ENCODE measurements at regions not wholly inside any gene's neighbourhood (a gene's known extent, or its start where the extent isn't known, plus 50 kb on each side); places are given as distances from the start of the nearest gene placed in this dataset.

- no peak overlapping the region for H3K9ac ChIP-seq (ENCODE audit: low read length)
Observed at GRCh38 chr4:11175374-11175773, 253.3 kb downstream of the HS3ST1 start.

GRCh38 chr4:11166606-11167005 lies 262.1 kb downstream of the HS3ST1 start:
- no peak overlapping the region for H3K27ac ChIP-seq (ENCODE audit: low read length)
- no peak for DNase-seq
- H3K36me3 ChIP-seq (ENCODE audit: insufficient read depth, low read length), result no peaks in the 10 kb centered on the region
- H3K4me3 ChIP-seq (ENCODE audit: low read length), result no peak overlapping the region
- peaks cover 21% of the 10 kb centered on the region for H3K9me3 ChIP-seq (ENCODE audit: low read length)
- H3K79me2 ChIP-seq (ENCODE audit: low read length), result no peaks in the 10 kb centered on the region
- no peaks in the 10 kb centered on the region for H3K27me3 ChIP-seq (ENCODE audit: low read length)
- no peaks in the 10 kb centered on the region for H3K4me1 ChIP-seq (ENCODE audit: low read length)
- no peak overlapping the region for H3K4me2 ChIP-seq (ENCODE audit: low read depth, low read length, poor library complexity, severe bottlenecking)
- H3K9ac ChIP-seq (ENCODE audit: low read length), result no peak overlapping the region
- no peaks in the 10 kb centered on the region for H4K20me1 ChIP-seq (ENCODE audit: insufficient read depth, low read depth, low read length)
- H3K9me2 ChIP-seq (replicated peaks; ENCODE audit: insufficient read depth, low read length), result no peaks in the 10 kb centered on the region
- no peak overlapping the region for H2AFZ ChIP-seq (ENCODE audit: low read length)

More at GRCh38 chr4:11175374-11175773, 253.3 kb downstream of the HS3ST1 start:
- Histone ChIP-seq H3K4me2 (ENCODE audit: low read depth, low read length, poor library complexity, severe bottlenecking) (no peak overlapping the region), H3K4me3 (ENCODE audit: low read length) (no peak overlapping the region), H4K20me1 (ENCODE audit: insufficient read depth, low read depth, low read length) (no peaks in the 10 kb centered on the region), H2AFZ (ENCODE audit: low read length) (no peak overlapping the region), H3K4me1 (ENCODE audit: low read length) (no peaks in the 10 kb centered on the region), H3K79me2 (ENCODE audit: low read length) (no peaks in the 10 kb centered on the region), H3K27me3 (ENCODE audit: low read length) (no peaks in the 10 kb centered on the region), H3K27ac (ENCODE audit: low read length) (no peak overlapping the region), H3K9me3 (ENCODE audit: low read length) (peaks cover 11% of the 10 kb centered on the region), H3K9me2 (replicated peaks; ENCODE audit: insufficient read depth, low read length) (no peaks in the 10 kb centered on the region), H3K36me3 (ENCODE audit: insufficient read depth, low read length) (no peaks in the 10 kb centered on the region)
- DNase-seq, result no peak

GRCh38 chr4:11166034-11166433 lies 262.7 kb downstream of the HS3ST1 start:
- H3K4me2 ChIP-seq (ENCODE audit: low read depth, low read length, poor library complexity, severe bottlenecking), result no peak overlapping the region
- H3K9ac ChIP-seq (ENCODE audit: low read length), result no peak overlapping the region
- no peaks in the 10 kb centered on the region for H3K4me1 ChIP-seq (ENCODE audit: low read length)
- H2AFZ ChIP-seq (ENCODE audit: low read length), result no peak overlapping the region
- no peaks in the 10 kb centered on the region for H3K79me2 ChIP-seq (ENCODE audit: low read length)
- H3K27ac ChIP-seq (ENCODE audit: low read length), result no peak overlapping the region
- H3K9me2 ChIP-seq (replicated peaks; ENCODE audit: insufficient read depth, low read length), result no peaks in the 10 kb centered on the region
- peaks cover 21% of the 10 kb centered on the region for H3K9me3 ChIP-seq (ENCODE audit: low read length)
- H3K4me3 ChIP-seq (ENCODE audit: low read length), result no peak overlapping the region
- no peak for DNase-seq
- H4K20me1 ChIP-seq (ENCODE audit: insufficient read depth, low read depth, low read length), result no peaks in the 10 kb centered on the region
- no peaks in the 10 kb centered on the region for H3K36me3 ChIP-seq (ENCODE audit: insufficient read depth, low read length)
- H3K27me3 ChIP-seq (ENCODE audit: low read length), result no peaks in the 10 kb centered on the region

DNA sequence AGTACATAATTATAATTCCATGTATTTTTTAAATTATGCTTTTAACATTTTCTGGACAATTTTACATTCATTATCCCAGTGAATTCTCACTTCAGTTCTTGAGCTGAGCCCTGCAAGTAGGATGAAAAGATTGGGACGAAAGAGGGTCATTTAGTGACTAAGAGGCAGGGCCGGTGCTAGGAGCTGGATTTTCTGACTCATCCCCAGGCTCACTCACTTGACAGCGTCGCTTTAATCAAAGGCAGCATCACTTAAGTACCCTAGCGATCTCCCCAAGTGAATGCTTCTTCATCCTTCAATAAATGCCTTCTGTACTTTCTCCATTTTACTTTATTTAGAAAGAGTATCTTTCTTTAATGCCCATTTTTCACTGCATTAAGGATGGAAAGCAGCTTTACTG lies 263.6 kb downstream of the HS3ST1 start:
- Histone ChIP-seq H3K27me3 (ENCODE audit: low read length) (no peaks in the 10 kb centered on the region), H3K9me2 (replicated peaks; ENCODE audit: insufficient read depth, low read length) (no peaks in the 10 kb centered on the region), H3K9ac (ENCODE audit: low read length) (no peak overlapping the region), H3K36me3 (ENCODE audit: insufficient read depth, low read length) (no peaks in the 10 kb centered on the region), H4K20me1 (ENCODE audit: insufficient read depth, low read depth, low read length) (no peaks in the 10 kb centered on the region), H3K4me2 (ENCODE audit: low read depth, low read length, poor library complexity, severe bottlenecking) (no peak overlapping the region), H2AFZ (ENCODE audit: low read length) (no peak overlapping the region), H3K9me3 (ENCODE audit: low read length) (peaks cover 21% of the 10 kb centered on the region), H3K4me1 (ENCODE audit: low read length) (no peaks in the 10 kb centered on the region), H3K27ac (ENCODE audit: low read length) (no peak overlapping the region), H3K4me3 (ENCODE audit: low read length) (no peak overlapping the region), H3K79me2 (ENCODE audit: low read length) (no peaks in the 10 kb centered on the region)
- DNase-seq, result no peak

DNA sequence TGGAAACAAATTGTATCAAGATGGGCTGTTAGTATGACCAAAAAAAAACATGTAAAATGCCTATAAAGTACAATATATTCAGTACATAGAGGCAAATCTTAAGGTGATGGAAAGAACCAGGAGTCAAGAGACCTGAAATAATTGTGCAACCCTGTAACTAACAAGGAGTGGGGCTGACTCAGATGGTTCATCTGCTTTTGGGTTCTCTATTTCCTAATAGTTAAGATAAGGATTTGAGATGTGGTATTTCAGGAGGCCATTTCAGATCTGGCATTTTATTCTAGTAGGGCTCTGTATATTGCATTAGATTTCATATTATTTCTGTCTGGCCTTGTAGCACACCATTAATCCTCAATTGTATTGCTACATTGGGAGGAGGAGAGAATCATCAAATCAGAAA lies 268.4 kb downstream of the HS3ST1 start:
- no peaks in the 10 kb centered on the region for H3K27me3 ChIP-seq (ENCODE audit: low read length)
- H2AFZ ChIP-seq (ENCODE audit: low read length), result no peak overlapping the region
- no peaks in the 10 kb centered on the region for H3K36me3 ChIP-seq (ENCODE audit: insufficient read depth, low read length)
- H3K4me2 ChIP-seq (ENCODE audit: low read depth, low read length, poor library complexity, severe bottlenecking), result no peak overlapping the region
- no peak overlapping the region for H3K4me3 ChIP-seq (ENCODE audit: low read length)
- no peak overlapping the region for H3K27ac ChIP-seq (ENCODE audit: low read length)
- no peaks in the 10 kb centered on the region for H3K79me2 ChIP-seq (ENCODE audit: low read length)
- no peaks in the 10 kb centered on the region for H3K9me2 ChIP-seq (replicated peaks; ENCODE audit: insufficient read depth, low read length)
- H3K4me1 ChIP-seq (ENCODE audit: low read length), result no peaks in the 10 kb centered on the region
- peaks cover 29% of the 10 kb centered on the region for H3K9me3 ChIP-seq (ENCODE audit: low read length)
- no peak for DNase-seq
- no peaks in the 10 kb centered on the region for H4K20me1 ChIP-seq (ENCODE audit: insufficient read depth, low read depth, low read length)
- no peak overlapping the region for H3K9ac ChIP-seq (ENCODE audit: low read length)

GRCh38 chr4:11158971-11159370 lies 269.7 kb downstream of the HS3ST1 start:
- Histone ChIP-seq H3K4me2 (ENCODE audit: low read depth, low read length, poor library complexity, severe bottlenecking) (no peak overlapping the region), H3K79me2 (ENCODE audit: low read length) (no peaks in the 10 kb centered on the region), H3K27ac (ENCODE audit: low read length) (no peak overlapping the region), H3K4me1 (ENCODE audit: low read length) (no peaks in the 10 kb centered on the region), H2AFZ (ENCODE audit: low read length) (no peak overlapping the region), H3K27me3 (ENCODE audit: low read length) (no peaks in the 10 kb centered on the region), H3K9ac (ENCODE audit: low read length) (no peak overlapping the region), H3K9me2 (replicated peaks; ENCODE audit: insufficient read depth, low read length) (no peaks in the 10 kb centered on the region), H3K36me3 (ENCODE audit: insufficient read depth, low read length) (no peaks in the 10 kb centered on the region), H3K4me3 (ENCODE audit: low read length) (no peak overlapping the region), H3K9me3 (ENCODE audit: low read length) (peaks cover 24% of the 10 kb centered on the region), H4K20me1 (ENCODE audit: insufficient read depth, low read depth, low read length) (no peaks in the 10 kb centered on the region)
- no peak for DNase-seq

DNA sequence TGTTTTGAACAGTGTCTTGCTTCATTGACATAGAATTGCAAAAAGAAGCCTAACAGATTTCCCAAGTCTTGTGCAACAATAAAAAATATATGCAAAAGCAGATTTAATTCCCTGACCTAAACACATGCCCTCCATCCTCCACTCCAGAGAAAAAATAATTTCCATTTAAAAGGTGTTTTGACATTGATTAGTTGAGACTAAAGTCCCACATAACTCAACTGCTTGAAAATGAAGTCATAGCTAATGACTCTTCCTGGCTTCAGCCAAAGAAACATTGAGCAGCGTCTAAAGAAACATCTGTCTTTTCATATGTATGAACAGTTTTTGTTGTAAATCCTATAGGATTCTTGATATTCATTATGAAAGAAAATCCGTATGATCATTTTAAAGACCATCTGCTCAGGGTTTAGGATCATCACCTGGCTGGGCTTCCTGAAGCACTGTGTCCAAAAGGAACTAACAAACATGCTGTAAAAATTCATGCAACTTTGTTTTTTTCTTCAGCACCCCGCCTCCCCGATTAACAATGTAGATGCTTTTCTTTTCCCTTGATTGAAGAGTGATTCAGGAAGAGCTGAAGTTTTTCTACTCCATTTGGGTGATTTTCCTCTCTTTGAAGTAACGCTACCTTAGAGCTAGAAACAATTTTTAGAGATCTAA lies 273.4 kb downstream of the HS3ST1 start:
- no peaks in the 10 kb centered on the region for H3K79me2 ChIP-seq (ENCODE audit: low read length)
- no peak for DNase-seq

DNA sequence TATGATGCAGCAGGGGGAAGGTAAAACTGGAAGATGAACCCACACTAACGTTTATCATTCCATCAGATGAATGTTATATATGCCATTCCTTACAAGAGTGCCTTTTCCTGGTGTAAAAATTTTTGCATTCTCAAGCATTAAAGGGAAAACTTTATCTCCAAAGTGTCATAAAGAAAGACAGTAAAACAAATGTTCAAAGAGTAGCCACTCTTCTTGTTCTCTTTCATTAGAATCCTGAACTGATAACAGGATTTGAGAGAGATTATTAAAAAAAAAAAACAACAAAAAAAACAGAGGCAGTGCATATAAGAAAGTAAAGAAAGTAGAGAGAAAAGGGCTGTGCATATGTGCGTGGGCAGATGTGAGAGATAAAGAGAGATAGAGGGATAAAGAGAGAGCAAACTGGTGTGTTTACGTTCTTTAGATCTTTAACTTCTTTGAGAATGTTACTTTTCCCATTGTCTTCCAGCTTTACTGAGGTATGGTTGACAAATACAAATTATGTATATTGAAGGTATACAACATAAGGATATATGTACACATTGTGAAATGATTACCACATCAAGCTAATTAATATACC lies 275.4 kb downstream of the HS3ST1 start:
- Histone ChIP-seq H4K20me1 (ENCODE audit: insufficient read depth, low read depth, low read length) (no peaks in the 10 kb centered on the region), H3K4me3 (ENCODE audit: low read length) (no peak overlapping the region), H2AFZ (ENCODE audit: low read length) (no peak overlapping the region), H3K9ac (ENCODE audit: low read length) (no peak overlapping the region), H3K4me1 (ENCODE audit: low read length) (no peaks in the 10 kb centered on the region), H3K79me2 (ENCODE audit: low read length) (no peaks in the 10 kb centered on the region), H3K27me3 (ENCODE audit: low read length) (no peaks in the 10 kb centered on the region), H3K9me2 (replicated peaks; ENCODE audit: insufficient read depth, low read length) (no peaks in the 10 kb centered on the region), H3K27ac (ENCODE audit: low read length) (no peak overlapping the region), H3K4me2 (ENCODE audit: low read depth, low read length, poor library complexity, severe bottlenecking) (no peak overlapping the region), H3K9me3 (ENCODE audit: low read length) (peaks cover 14% of the 10 kb centered on the region), H3K36me3 (ENCODE audit: insufficient read depth, low read length) (no peaks in the 10 kb centered on the region)
- no peak for DNase-seq

More for the DNA sequence above, 273.4 kb downstream of the HS3ST1 start:
- no peaks in the 10 kb centered on the region for H3K36me3 ChIP-seq (ENCODE audit: insufficient read depth, low read length)
- H3K27me3 ChIP-seq (ENCODE audit: low read length), result no peaks in the 10 kb centered on the region
- peaks cover 20% of the 10 kb centered on the region for H3K9me3 ChIP-seq (ENCODE audit: low read length)
- H4K20me1 ChIP-seq (ENCODE audit: insufficient read depth, low read depth, low read length), result no peaks in the 10 kb centered on the region
- no peak overlapping the region for H3K27ac ChIP-seq (ENCODE audit: low read length)
- no peak overlapping the region for H3K4me3 ChIP-seq (ENCODE audit: low read length)
- no peak overlapping the region for H2AFZ ChIP-seq (ENCODE audit: low read length)
- H3K4me2 ChIP-seq (ENCODE audit: low read depth, low read length, poor library complexity, severe bottlenecking), result no peak overlapping the region
- H3K4me1 ChIP-seq (ENCODE audit: low read length), result no peaks in the 10 kb centered on the region
- H3K9me2 ChIP-seq (replicated peaks; ENCODE audit: insufficient read depth, low read length), result no peaks in the 10 kb centered on the region
- no peak overlapping the region for H3K9ac ChIP-seq (ENCODE audit: low read length)
